Ishikawa (cell line): ENCODE measurements at regions not wholly inside any gene's neighbourhood (a gene's known extent, or its start where the extent isn't known, plus 50 kb on each side); places are given as distances from the start of the nearest gene placed in this dataset.

ENCODE experiments used
- CEBPB ChIP-seq: IDR thresholded peaks from 2 replicates; pipeline ENCODE4 v1.6.1; 2012
- CREB1 ChIP-seq: IDR thresholded peaks from 2 replicates; pipeline ENCODE4 v1.6.1; 2012; ENCODE audit warnings: low read depth
- EGR1 ChIP-seq: IDR thresholded peaks from 2 replicates; pipeline ENCODE4 v1.6.1; 2012
- EP300 ChIP-seq: IDR thresholded peaks from 2 replicates; pipeline ENCODE4 v1.6.1; 2012; ENCODE audit warnings: borderline replicate concordance
- FOXM1 ChIP-seq: IDR thresholded peaks from 2 replicates; pipeline ENCODE4 v1.6.1; 2012; ENCODE audit warnings: low read depth, borderline replicate concordance
- NFIC ChIP-seq: IDR thresholded peaks from 2 replicates; pipeline ENCODE4 v1.6.1; 2012
- RAD21 ChIP-seq: IDR thresholded peaks from 2 replicates; pipeline ENCODE4 v1.6.1; 2012; ENCODE audit warnings: low read depth
- TAF1 ChIP-seq: IDR thresholded peaks from 2 replicates; pipeline ENCODE4 v1.6.1; 2012; ENCODE audit warnings: low read depth, mild to moderate bottlenecking
- TCF12 ChIP-seq: IDR thresholded peaks from 2 replicates; pipeline ENCODE4 v1.6.1; 2012; ENCODE audit warnings: low read depth
- TEAD4 ChIP-seq: IDR thresholded peaks from 2 replicates; pipeline ENCODE4 v1.6.1; 2012
- USF1 ChIP-seq: IDR thresholded peaks from 2 replicates; pipeline ENCODE4 v1.6.1; 2012
- YY1 ChIP-seq: IDR thresholded peaks from 2 replicates; pipeline ENCODE4 v1.6.1; 2012; ENCODE audit warnings: low read depth
- ZBTB7A ChIP-seq: IDR thresholded peaks from 2 replicates; pipeline ENCODE4 v1.6.1; 2012; ENCODE audit warnings: low read depth
- TF ChIP-seq, protein P1 (sequence below): IDR thresholded peaks from 2 replicates; pipeline ENCODE4 v1.6.1; 2012
- TF ChIP-seq, protein P2 (sequence below): IDR thresholded peaks from 2 replicates; pipeline ENCODE4 v1.6.1; 2012; ENCODE audit warnings: low read depth, mild to moderate bottlenecking

GRCh38 chr2:226357816-226358215 is 441.8 kb downstream of the IRS1 start:
- TF ChIP-seq CEBPB (no peak), TAF1 (no peak), TEAD4 (no peak), CREB1 (no peak), ZBTB7A (no peak), FOXM1 (no peak), USF1 (no peak)
- TF ChIP-seq, protein P1, sequence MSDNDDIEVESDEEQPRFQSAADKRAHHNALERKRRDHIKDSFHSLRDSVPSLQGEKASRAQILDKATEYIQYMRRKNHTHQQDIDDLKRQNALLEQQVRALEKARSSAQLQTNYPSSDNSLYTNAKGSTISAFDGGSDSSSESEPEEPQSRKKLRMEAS: no peak

- TF ChIP-seq USF1: no peak
- TF ChIP-seq TCF12: no peak
- no peak for TF ChIP-seq TEAD4
Measured at GRCh38 chr2:226355600-226355999, 444.0 kb downstream of the IRS1 start.

- no peak for TF ChIP-seq TEAD4
Measured at GRCh38 chr2:226354434-226354833, 445.2 kb downstream of the IRS1 start.

GRCh38 chr2:226352941-226353560 is 446.6 kb downstream of the IRS1 start:
- no peak for TF ChIP-seq USF1
- TF ChIP-seq CEBPB: no peak
- TF ChIP-seq TAF1: no peak
- TF ChIP-seq RAD21: no peak
- no peak for TF ChIP-seq ZBTB7A
- TF ChIP-seq, protein P1: no peak
- no peak for TF ChIP-seq CREB1
- no peak for TF ChIP-seq TCF12
- no peak for TF ChIP-seq YY1
- TF ChIP-seq EP300: no peak
- TF ChIP-seq NFIC: no peak
- TF ChIP-seq, protein P2, sequence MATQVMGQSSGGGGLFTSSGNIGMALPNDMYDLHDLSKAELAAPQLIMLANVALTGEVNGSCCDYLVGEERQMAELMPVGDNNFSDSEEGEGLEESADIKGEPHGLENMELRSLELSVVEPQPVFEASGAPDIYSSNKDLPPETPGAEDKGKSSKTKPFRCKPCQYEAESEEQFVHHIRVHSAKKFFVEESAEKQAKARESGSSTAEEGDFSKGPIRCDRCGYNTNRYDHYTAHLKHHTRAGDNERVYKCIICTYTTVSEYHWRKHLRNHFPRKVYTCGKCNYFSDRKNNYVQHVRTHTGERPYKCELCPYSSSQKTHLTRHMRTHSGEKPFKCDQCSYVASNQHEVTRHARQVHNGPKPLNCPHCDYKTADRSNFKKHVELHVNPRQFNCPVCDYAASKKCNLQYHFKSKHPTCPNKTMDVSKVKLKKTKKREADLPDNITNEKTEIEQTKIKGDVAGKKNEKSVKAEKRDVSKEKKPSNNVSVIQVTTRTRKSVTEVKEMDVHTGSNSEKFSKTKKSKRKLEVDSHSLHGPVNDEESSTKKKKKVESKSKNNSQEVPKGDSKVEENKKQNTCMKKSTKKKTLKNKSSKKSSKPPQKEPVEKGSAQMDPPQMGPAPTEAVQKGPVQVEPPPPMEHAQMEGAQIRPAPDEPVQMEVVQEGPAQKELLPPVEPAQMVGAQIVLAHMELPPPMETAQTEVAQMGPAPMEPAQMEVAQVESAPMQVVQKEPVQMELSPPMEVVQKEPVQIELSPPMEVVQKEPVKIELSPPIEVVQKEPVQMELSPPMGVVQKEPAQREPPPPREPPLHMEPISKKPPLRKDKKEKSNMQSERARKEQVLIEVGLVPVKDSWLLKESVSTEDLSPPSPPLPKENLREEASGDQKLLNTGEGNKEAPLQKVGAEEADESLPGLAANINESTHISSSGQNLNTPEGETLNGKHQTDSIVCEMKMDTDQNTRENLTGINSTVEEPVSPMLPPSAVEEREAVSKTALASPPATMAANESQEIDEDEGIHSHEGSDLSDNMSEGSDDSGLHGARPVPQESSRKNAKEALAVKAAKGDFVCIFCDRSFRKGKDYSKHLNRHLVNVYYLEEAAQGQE: no peak
- TF ChIP-seq FOXM1: no peak
- no peak for TF ChIP-seq EGR1
- no peak for TF ChIP-seq TEAD4

GRCh38 chr2:226351711-226352110 is 447.9 kb downstream of the IRS1 start:
- TF ChIP-seq CEBPB (no peak), YY1 (no peak), EP300 (no peak), RAD21 (no peak), TCF12 (no peak), ZBTB7A (no peak), CREB1 (no peak), FOXM1 (no peak), EGR1 (no peak), TAF1 (no peak), TEAD4 (no peak), NFIC (no peak), USF1 (no peak)
- TF ChIP-seq, protein P1: no peak
- TF ChIP-seq, protein P2: no peak

DNA sequence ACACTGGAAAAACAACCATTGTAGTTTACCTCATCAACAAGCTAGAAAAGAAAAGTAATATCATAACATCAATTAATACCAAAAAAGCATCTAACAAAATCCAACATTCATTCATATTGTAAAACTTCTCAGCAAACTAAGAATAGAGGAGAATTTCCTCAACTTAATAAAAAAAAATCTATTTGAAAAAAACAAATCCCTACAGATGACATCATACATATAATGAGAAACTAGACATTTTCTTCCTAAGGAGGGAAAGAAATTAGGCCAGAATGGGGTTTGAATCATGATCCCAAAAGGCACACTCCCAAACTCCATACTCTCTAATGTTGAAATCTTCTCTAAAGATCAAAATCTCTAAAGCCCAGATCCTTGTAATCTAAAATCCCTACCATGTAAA is 460.0 kb downstream of the IRS1 start:
- TF ChIP-seq CREB1 (no peak), EP300 (no peak), TAF1 (no peak), USF1 (no peak)
